CD4-positive, alpha-beta T cell treated with Interleukin-17A for 4 hours (primary cell): ENCODE measurements at regions not wholly inside any gene's neighbourhood (a gene's known extent, or its start where the extent isn't known, plus 50 kb on each side); places are given as distances from the start of the nearest gene placed in this dataset.

ENCODE experiments used
- DNase-seq: peaks from one replicate; pipeline ENCODE4 v3.0.0-alpha.2; 2020; ENCODE audit warnings: mixed read lengths

DNA sequence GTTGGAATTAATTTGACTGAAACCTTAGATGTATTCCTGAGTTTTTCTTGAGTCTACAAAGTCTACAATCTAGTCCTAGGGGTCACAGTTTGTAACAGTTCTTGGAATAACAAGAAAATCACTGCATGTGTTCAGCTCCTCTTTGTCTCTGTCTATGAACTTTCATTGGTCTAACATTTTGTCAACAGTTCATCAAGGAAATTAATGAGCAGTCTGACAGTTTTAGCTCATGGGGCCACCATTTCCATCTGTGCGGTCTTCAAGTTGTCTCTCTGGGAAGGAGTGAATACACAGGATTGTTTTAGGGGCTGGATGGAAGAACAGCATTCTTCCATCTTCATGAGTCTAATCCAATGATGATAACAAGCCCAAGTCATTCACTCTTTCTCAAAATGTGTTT, 276.4 kb downstream of the TMEM167A start:
- DNase-seq, result no peak

DNA sequence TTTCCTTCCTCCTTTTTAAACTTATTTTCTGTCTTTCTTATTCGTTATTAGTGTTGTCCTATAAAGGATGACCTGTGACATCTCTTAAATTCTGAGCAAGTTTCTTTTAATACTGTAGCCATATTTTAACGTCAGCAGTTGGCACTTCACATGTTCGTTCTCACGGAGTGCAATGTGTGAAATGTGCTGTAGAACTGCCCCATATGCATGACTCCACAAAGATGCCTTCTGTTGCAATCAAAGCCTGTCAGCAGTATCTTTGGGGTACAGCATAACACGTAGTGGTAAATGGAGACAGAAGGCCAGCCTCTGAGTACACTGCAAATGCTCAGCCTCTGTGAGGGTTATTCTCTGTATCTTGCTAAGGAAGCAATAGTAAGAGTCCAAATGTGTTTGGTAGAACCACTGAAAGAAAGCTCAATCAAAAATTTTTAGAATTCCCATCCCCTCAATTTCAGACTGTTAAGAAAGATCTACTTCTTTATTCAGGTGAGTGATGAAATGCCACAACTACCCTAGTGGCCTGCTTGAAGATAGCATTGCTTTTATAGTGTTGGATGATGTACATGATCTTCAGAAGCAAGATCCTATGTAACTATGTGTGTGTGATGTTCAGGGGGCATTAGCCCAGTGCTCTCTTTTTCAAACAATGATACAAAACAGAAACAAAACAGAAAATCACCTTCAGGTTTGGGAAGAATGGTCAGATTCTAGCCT, 277.7 kb downstream of the TMEM167A start:
- DNase-seq, result no peak

DNA sequence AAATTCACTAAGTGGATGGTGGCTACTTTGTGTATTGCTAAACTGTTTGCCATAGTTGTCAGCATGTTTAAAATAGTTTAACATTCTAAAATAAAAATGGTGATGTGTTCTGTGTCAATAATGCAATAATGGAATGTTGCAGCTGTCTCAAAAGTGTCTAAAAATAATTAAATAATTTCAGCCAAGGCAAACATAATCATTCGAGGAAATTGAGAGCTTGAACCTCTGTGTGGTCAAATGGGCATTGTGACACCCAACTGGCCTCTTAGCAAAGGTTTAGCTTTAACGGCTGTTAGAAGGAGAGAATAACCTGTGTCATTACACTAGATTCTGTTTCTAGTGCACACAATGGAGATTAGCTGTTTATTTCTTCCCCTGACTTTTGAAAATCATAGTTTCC, 278.5 kb downstream of the TMEM167A start:
- no peak for DNase-seq

DNA sequence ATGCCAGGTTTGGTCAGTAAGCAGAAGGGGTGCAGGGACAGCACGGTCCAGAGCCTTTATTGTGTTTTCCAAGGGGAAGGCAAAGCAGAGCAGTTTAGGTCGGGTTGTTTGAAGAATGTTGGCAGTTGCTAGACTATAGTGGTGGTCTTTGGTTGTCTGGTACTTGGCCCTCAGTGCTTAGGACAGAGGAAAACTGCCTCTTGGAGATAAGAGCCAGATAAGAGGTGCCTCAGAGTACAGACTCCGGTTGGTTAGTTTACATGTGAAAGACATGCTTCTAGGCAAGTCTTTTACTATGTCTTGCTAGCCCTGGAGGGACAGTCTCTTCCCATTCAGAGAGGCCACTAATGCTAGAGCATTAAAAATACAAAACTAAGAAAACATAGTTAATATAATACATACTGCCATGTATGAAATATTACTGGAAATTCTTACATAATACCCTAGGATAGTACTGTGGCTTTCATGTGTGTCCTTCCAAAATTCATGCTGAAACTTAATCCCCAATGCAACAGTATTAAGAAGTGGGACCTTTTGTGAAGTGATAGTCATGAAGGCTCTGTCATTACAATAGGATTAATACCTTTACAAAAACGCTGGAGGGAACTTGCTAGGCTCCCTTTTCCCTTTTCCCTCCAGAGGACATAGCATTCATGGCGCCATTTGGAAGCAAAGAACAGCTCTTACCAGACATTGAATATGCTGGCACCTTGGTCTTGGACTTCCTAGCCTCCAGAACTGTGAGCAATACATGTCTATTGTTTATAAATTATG, 280.4 kb downstream of the TMEM167A start:
- DNase-seq, result no peak

DNA sequence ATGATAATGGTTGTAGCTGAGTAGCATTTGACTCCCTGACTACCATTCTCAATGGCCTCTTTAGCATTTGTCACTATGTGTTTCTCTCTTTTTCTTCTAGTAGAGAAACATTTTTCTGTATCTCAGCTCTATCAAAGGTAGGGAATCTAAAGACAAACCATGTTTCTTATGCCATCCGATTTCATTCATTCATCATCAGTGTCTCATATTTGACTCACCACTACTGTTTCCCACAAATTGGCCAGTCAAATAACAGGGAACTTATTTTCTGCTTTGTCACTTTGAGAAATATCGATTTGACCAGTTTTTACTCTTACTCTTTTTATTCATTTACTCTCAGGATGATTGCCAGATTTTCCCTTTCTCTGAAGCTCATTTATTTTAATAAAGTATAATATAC, 282.3 kb downstream of the TMEM167A start:
- DNase-seq, result no peak

DNA sequence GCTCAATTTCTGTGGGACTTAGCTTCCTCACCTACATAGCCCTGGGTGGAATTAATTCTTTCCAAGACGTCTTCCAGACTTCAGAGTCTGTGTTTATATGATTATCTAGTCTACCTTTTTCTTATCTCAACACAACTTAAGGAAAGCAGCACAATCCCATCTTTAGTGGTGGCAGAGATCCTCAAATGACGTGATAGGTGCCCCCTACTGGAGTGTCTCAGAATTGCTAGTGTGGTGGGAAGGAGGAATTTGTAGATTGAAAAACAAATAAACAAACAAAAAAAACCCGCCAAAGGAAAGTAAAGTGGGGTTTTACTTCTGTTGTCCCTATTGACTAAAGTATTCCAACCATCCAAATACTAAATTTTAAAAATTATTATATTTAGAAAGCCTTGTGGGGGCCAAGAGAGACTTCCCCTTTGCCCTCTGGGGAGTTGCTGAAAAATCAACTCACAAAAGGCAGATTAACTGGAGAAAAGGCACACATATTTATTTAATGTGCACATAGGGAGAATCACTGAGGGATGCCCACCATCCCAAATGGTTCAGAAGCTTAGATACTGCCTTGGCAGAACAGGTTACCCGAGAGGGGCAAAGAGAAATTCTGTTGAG, 283.3 kb downstream of the TMEM167A start:
- peak; percentile 46 for DNase-seq

DNA sequence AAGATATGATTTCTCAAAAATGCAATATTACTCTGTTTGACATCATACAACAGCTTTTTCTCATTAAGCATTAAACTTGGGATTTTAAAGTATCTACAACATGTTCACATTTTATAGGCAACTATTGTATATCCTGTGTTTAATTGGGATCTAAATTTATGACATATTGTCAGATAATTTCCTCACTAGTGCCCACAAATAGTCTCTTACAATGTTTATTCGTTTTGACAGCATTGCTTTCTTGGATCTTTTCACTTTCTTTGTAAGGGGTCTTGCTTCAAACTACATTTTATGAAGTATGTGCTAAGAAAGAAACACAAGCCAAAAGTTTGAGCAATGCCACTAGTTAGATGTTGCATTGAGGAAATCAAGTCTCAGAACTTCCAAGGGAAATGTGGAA, 285.1 kb downstream of the TMEM167A start:
- DNase-seq, result no peak

DNA sequence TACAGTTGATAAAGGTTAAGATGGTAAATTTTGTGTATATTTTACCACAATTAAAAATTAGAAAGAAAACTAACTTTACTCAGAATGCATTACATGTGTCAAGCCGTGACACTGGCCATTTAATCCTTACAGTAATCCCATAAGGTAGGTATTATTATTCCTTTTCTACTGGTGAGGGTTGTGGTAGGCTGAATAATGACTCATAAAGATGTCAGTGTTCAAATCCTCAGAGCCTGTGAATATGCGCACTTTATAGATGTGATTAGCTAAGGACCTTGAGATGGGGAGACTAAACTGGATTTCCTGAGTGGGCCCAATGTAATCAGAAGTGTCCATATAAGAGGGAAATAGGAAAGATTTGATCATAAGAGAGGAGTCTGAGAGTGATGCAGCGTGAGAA, 288.1 kb downstream of the TMEM167A start:
- no peak for DNase-seq

DNA sequence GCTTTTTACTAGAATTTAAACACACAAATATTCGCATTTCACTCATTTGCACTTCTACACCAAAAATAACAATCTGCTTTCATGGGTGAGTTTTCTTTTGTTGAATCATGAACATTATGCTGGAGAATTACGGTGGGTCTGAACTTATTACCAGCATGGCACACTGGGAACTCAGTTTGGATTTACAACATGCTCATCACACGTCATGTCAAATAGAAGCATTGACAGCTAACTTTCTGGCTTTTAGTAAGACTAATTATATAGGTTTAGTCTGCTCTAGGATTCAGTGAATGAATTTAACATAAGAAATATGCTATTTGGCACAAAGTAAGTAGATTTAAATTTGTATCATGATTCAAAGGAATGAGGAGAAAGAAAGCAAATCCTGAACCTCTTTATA, 290.4 kb downstream of the TMEM167A start:
- DNase-seq, result no peak

DNA sequence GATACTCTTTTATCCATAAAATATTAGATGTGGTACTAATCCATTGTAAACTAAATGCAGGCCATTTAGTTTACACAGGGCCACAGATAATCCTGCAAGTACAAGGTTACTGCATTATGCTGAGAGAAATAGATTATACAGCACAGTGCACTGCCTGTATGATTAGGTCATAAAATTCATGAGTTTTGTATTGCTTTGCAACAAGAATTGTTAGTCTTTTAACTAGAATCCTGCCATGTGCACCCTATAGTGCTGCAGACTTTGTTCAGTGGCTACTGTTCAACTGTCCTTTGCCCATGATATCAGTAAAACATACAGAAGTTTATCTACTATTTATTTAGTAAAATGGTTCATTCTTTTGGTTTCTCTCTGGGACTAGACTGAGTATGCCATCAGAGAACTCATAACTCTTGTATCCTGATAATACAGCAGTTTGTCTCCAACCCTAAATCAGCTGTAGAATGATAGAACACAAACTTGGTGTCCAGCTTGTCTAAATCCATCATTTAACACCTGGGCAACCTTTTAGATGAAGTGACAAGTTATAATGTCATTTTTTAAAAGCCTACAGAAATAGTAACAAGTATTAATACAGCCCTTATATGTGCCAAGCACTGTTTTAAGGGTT, 291.2 kb downstream of the TMEM167A start:
- DNase-seq, result no peak

DNA sequence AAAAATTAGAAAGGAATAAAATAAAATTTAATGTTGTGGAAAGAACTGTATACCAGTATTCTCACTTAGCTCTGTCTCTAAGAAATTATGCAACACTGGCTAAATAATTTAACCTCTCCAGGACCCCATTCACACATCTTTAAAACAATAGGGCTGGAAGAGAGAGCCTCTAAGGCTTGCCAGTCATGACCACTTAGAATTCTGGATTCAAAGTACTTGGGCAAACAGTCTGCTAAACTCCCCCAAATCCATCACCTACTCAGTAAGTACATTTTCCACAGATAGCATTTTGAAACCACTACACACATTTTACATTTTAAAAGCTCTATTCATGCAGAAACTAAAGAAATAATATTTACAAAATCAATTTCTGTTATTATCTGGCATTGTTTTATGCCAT, 291.7 kb downstream of the TMEM167A start:
- DNase-seq, result no peak

DNA sequence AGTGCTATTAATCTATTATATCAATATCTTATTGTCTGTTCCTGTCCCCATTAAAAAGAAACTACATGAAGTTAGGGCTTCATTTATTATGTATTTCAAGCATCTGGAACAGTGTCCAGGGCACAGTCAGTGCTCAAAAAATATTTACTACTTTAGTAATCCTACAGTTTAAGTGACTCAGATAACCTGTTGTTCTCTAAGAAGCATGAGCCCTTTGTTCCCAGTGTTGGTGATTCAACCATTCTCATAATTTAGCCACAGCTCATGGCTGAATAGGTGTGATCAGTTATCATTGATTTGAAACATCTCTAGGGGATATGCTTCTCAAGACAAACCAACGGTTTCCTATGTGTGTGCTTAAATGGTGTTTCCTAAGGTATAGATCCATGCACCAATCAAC, 292.7 kb downstream of the TMEM167A start:
- no peak for DNase-seq

DNA sequence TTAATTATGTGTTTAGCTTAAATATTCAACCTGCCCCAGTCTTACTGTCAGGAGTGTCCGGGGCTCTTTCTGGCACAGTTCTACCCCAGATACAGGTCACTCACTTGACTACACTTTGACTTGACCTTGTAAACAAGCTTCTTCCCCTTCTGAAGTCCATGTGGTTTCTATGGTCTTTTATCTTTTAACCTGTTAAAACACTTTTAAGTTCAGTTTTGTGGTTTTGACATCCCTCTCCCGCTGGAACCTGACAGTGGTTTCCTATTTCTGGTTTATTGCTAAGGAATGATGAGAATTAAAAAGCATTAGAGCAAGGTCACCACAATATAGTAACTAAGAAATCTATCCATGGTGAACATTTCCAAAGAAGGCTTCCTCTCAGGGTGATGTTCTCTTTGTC, 300.1 kb downstream of the TMEM167A start:
- no peak for DNase-seq

DNA sequence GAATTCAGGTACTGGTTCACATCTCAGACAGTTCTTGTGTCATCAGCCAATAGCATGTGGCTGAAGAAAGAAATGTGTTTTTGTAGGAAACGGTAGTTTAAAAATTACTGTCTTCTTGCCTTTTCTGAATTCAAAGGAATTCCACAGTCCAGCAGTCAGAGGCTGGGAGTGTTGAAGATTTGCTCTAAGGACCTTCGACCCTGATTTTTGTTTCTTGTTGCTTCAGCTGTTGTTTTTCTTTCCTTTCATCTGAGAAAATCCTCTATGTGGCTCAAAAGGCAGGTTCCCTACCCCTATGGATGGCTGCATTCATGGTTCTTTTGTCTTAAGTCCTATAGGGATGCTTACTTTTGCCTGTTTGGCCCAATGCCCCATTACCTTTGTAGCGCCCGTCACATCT, 304.9 kb downstream of the TMEM167A start:
- DNase-seq, result no peak

DNA sequence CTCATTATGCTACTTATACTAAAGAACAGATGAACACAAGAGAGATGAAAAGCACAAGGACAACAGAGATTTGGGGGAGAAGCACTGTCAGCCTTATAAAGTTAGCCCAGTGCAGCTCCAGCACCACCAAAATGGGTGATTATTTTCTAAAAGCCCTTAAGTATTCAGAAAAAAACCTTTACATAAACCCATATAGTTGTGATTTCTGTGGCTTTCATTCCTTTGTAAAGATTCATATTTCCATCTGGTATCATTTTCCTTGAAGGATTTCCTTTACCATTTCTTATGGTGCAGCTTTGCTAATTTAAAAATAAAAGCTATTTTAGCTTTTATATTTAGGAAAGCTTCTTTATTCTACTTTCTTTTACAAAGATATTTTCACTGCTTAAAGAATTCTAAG, 311.0 kb downstream of the TMEM167A start:
- no peak for DNase-seq

DNA sequence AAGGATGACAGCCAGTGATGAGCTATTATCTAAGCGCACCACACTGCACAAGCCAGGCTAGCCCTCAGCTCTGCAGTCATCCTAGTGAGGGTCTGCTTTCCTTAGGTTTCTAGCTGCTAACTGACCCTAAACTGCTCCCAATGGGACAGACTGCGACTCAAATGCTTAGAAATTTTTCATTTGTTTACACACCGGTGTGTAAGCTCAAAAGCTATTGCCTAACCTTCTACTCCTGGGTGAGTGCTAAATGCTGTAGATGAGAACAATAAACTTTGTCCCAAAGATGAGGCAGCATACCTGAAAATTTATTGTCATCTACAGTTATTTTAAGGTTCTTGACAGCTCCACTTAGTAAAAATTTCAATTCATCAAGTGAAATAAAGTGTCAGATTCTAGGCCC, 311.4 kb downstream of the TMEM167A start:
- DNase-seq, result no peak

DNA sequence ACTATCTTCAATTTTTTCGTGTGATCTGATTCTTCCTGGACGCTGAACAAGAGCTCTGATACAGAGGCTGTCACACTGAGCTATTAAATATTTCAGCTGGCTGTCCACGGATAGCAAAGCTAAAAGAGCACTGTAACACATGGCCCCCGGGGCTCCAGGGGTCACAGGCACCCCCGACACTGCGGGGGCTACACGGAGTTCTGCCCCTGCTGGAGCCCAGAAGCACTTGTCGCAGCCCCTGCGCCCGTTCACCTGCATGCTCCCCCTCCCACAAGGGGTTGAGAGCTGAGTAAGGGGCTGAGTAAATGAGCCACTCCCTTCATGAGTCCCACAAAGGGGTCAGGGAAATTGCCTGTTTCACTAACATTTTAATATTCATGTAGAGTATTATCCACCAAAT, 316.3 kb downstream of the TMEM167A start:
- DNase-seq, result no peak

DNA sequence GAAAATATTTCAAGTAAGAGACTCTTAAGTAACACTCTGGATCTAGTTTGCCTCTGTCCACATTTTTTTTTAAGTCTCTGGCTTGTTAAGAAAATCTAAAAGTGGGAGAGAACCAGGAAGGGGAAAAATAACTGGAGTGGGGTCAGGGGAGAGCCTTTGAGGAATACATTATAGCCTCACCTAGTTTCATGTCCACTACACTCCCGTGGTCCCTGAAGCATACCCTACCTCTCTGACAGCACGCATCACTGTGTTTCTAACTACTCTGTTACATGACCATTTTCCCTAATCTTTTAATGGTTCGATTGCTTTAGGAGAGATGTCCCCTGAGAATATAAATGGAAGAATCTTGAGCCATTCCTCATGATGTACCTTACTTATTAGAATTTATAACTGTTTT, 318.3 kb downstream of the TMEM167A start:
- no peak for DNase-seq

DNA sequence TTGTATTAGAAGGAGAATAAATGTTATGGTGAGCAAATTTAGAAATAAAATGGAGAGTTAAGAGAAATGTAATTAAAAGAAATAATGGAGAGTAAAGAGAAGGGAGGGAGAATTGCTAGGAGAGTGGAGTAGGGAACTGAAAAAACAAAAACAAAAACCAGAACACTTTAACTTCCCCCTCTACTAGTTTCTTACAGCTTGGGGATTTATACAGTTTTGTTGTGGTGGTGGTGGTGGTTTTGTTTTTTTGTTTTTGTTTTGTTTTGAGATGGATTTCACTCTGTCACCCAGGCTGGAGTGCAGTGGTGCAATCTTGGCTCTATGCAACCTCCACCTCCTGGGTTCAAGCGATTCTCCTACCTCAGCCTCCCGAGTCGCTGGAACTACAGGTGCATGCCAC, 322.4 kb downstream of the TMEM167A start:
- DNase-seq, result no peak

DNA sequence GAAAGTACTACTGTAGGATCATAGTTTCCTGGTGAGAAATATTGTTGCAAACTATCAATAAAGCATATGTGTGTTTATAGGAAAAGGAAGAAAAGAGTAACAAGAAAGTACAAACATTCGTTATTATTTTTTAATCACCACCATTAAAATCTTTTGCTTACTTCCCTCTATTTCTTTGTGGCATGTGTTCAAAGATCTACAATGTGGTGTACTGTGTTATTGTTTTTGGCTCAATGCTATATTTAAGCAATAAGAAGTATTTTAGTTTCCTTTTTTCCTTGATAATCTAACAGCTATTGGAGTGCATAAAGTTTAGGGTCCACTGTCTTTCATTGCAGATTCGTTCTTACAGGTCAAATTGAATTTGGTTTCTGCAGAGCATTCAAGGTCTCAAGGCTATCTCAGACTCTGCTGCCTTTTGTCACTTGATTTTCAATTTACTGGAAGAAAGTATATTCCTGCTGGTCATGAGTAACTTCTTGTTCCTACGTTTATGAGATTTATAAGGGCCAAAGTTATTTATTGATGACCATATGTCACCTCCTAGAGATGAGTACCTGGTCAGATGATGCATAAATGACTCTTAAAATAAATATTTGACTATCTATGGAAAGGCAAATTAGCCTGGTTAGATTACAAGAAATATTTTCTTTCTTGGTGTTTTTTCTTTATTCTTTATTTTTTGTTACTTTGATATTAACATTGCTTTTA, 323.0 kb downstream of the TMEM167A start:
- DNase-seq, result no peak

DNA sequence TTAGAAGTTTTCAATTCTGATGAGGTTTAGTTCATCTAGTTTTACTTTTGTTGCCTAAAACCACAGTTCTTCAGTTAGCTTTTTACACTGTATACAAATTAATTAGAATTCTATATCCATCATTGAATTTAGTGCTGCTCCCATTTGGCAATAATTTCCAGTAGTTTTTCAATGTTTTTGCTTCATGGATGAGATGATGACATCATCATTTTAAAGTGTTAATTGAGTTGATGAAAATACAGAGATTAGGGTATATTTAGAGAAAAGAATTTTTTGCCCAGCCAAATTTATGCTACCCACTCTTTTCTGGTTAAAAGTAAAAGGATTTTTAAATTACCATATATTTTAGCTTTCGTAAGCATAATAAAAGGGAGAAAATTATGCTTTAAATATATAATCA, 323.8 kb downstream of the TMEM167A start:
- no peak for DNase-seq

DNA sequence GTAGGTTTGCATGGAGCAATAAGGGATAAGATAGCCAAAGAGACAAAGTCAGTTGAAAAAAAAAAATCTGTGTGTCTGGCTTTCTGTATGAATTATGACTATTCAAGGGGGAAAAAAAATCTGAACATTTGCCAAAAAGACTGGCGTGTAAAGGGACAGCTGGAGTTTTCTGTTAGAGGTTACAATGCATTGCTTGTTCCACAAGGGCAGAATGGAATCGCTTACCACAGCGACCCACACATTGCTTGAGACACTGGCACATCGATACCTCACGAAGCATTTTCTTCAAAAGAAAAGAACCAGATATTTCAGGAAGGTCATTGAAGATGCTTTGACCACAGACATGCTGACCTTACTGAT, 327.8 kb downstream of the TMEM167A start:
- no peak for DNase-seq
